Astrocyte (in vitro differentiated cells and primary cell): ENCODE measurements at regions not wholly inside any gene's neighbourhood (a gene's known extent, or its start where the extent isn't known, plus 50 kb on each side); places are given as distances from the start of the nearest gene placed in this dataset.

Experiments used
- EZH2 ChIP-seq: IDR thresholded peaks from 2 replicates; pipeline ENCODE4 v1.6.1; 2012; ENCODE audit warnings: mild to moderate bottlenecking, low read length, inconsistent platforms; ENCODE audit not compliant: insufficient read depth
- TF ChIP-seq, protein P1 (sequence below): IDR thresholded peaks from 2 replicates; pipeline ENCODE4 v1.5.1; 2011; ENCODE audit warnings: low read depth, mild to moderate bottlenecking, inconsistent platforms, low read length, moderate library complexity; ENCODE audit not compliant: insufficient read depth

DNA sequence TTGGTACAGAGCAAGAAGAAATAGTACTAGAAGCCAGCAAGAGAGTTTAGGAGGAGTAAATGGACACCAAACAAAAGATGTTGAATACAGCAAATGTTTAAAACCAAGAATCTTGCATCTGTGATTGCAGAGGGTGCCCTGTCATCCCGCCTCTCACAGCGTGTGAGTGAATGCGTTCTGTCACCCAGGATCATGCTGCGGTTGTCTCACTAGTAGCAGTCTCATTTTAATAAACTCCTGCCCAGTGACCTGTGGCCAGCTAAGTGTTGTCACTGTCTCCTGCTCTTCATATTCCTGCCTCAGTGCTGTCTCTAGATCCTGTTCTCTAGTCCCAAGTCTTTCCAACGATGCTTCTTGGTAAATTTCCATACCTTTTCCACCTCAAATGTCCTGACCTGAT is 584.6 kb downstream of the MCTP2 start:
- TF ChIP-seq, protein P1, sequence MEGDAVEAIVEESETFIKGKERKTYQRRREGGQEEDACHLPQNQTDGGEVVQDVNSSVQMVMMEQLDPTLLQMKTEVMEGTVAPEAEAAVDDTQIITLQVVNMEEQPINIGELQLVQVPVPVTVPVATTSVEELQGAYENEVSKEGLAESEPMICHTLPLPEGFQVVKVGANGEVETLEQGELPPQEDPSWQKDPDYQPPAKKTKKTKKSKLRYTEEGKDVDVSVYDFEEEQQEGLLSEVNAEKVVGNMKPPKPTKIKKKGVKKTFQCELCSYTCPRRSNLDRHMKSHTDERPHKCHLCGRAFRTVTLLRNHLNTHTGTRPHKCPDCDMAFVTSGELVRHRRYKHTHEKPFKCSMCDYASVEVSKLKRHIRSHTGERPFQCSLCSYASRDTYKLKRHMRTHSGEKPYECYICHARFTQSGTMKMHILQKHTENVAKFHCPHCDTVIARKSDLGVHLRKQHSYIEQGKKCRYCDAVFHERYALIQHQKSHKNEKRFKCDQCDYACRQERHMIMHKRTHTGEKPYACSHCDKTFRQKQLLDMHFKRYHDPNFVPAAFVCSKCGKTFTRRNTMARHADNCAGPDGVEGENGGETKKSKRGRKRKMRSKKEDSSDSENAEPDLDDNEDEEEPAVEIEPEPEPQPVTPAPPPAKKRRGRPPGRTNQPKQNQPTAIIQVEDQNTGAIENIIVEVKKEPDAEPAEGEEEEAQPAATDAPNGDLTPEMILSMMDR = no peak
- TF ChIP-seq EZH2 = no peak
